SK-N-SH treated with all-trans-retinoic acid at 6 μM for 48 hours (cell line): ENCODE measurements at regions not wholly inside any gene's neighbourhood (a gene's known extent, or its start where the extent isn't known, plus 50 kb on each side); places are given as distances from the start of the nearest gene placed in this dataset.
A peak's percentile ranks its signal among the peaks of the same experiment; 100 is the strongest.
"Not testable (repeated sequence)": the region's sequence is repeated elsewhere in the genome, so short reads cannot be mapped to it uniquely, and the experiment has no call there.

Source experiments
- ATAC-seq: fragments of 200-7000 bp; cut with Tn5 transposase; 3 replicates; pipeline ENCODE4 v1.9.1; 2020; ENCODE audit warnings: mild to moderate bottlenecking, moderate library complexity
- ARNTL ChIP-seq: fragments of 450-650 bp; formaldehyde crosslinking; IDR thresholded peaks from 2 replicates; pipeline ENCODE4 v1.5.0; 2020; ENCODE audit warnings: low read depth, mild to moderate bottlenecking, moderate library complexity, borderline replicate concordance
- BACH2 ChIP-seq: fragments of 250-450 bp; sonication (Bioruptor Pico); IDR thresholded peaks from 2 replicates; pipeline ENCODE4 v1.9.0; 2021; ENCODE audit warnings: mild to moderate bottlenecking, borderline replicate concordance
- GLIS3 ChIP-seq: fragments of 250-450 bp; sonication (Bioruptor Pico); IDR thresholded peaks from 2 replicates; pipeline ENCODE4 v1.5.0; 2020; ENCODE audit warnings: mild to moderate bottlenecking, moderate library complexity
- ISL1 ChIP-seq: fragments of 250-450 bp; sonication (Bioruptor Pico); IDR thresholded peaks from 2 replicates; pipeline ENCODE4 v2.1.2; 2022; ENCODE audit warnings: mild to moderate bottlenecking, moderate library complexity
- OSR1 ChIP-seq: fragments of 250-450 bp; sonication (Bioruptor Pico); IDR thresholded peaks from 2 replicates; pipeline ENCODE4 v1.8.0; 2022; ENCODE audit warnings: moderate library complexity, mild to moderate bottlenecking, inconsistent platforms
- PATZ1 ChIP-seq: fragments of 250-450 bp; sonication (Bioruptor Pico); IDR thresholded peaks from 2 replicates; pipeline ENCODE4 v1.8.0; 2020; ENCODE audit warnings: mild to moderate bottlenecking, moderate library complexity, borderline replicate concordance
- PPARA ChIP-seq: fragments of 250-450 bp; sonication (Bioruptor Pico); IDR thresholded peaks from 2 replicates; pipeline ENCODE4 v1.5.0; 2020; ENCODE audit warnings: mild to moderate bottlenecking, borderline replicate concordance
- RARB ChIP-seq: fragments of 250-450 bp; sonication (Bioruptor Pico); IDR thresholded peaks from 2 replicates; pipeline ENCODE4 v1.8.0; 2021; ENCODE audit warnings: mild to moderate bottlenecking, moderate library complexity
- SNAI2 ChIP-seq: fragments of 250-450 bp; sonication (Bioruptor Pico); IDR thresholded peaks from 2 replicates; pipeline ENCODE4 v1.5.0; 2020; ENCODE audit warnings: mild to moderate bottlenecking, moderate library complexity
- TCF4 ChIP-seq: fragments of 250-450 bp; sonication (Bioruptor Pico); IDR thresholded peaks from 2 replicates; pipeline ENCODE4 v1.8.0; 2021; ENCODE audit warnings: mild to moderate bottlenecking, moderate library complexity, borderline replicate concordance
- ZC3H10 ChIP-seq: fragments of 250-450 bp; sonication (Bioruptor Pico); IDR thresholded peaks from 2 replicates; pipeline ENCODE4 v1.5.1; 2021; ENCODE audit warnings: mild to moderate bottlenecking, moderate library complexity
- ZFP3 ChIP-seq: fragments of 250-450 bp; sonication (Bioruptor Pico); IDR thresholded peaks from 2 replicates; pipeline ENCODE4 v1.5.0; 2020; ENCODE audit warnings: mild to moderate bottlenecking, moderate library complexity
- ZNF565 ChIP-seq: fragments of 450-650 bp; formaldehyde crosslinking; conservative IDR thresholded peaks from 2 replicates; pipeline ENCODE4 v1.5.0; 2020; ENCODE audit warnings: low read depth, mild to moderate bottlenecking, moderate library complexity
- ZNF70 ChIP-seq: fragments of 450-650 bp; formaldehyde crosslinking; IDR thresholded peaks from 2 replicates; pipeline ENCODE4 v1.5.0; 2020; ENCODE audit warnings: mild to moderate bottlenecking, moderate library complexity
- ZNF8 ChIP-seq: fragments of 450-650 bp; formaldehyde crosslinking; IDR thresholded peaks from 2 replicates; pipeline ENCODE4 v1.5.0; 2020; ENCODE audit warnings: mild to moderate bottlenecking, moderate library complexity
- TF ChIP-seq, protein P1 (sequence below): fragments of 250-450 bp; sonication (Bioruptor Pico); IDR thresholded peaks from 2 replicates; pipeline ENCODE4 v1.5.0; 2020; ENCODE audit warnings: mild to moderate bottlenecking, moderate library complexity
- TF ChIP-seq, protein P2 (sequence below): fragments of 250-450 bp; sonication (Bioruptor Pico); IDR thresholded peaks from 2 replicates; pipeline ENCODE4 v1.5.1; 2020; ENCODE audit warnings: low read depth, mild to moderate bottlenecking, moderate library complexity
- TF ChIP-seq, protein P3 (sequence below): fragments of 250-450 bp; sonication (Bioruptor Pico); IDR thresholded peaks from 2 replicates; pipeline ENCODE4 v1.5.1; 2021; ENCODE audit warnings: mild to moderate bottlenecking, moderate library complexity

- no peak for TF ChIP-seq ZNF8
- TF ChIP-seq GLIS3 (CRISPR knock-in tag), result no peak
- no peak for TF ChIP-seq ZFP3 (CRISPR knock-in tag)
- TF ChIP-seq ARNTL, result no peak
- TF ChIP-seq SNAI2 (CRISPR knock-in tag), result no peak
- TF ChIP-seq PATZ1 (CRISPR knock-in tag), result no peak
- TF ChIP-seq ZC3H10 (CRISPR knock-in tag), result no peak
- TF ChIP-seq, protein P1, sequence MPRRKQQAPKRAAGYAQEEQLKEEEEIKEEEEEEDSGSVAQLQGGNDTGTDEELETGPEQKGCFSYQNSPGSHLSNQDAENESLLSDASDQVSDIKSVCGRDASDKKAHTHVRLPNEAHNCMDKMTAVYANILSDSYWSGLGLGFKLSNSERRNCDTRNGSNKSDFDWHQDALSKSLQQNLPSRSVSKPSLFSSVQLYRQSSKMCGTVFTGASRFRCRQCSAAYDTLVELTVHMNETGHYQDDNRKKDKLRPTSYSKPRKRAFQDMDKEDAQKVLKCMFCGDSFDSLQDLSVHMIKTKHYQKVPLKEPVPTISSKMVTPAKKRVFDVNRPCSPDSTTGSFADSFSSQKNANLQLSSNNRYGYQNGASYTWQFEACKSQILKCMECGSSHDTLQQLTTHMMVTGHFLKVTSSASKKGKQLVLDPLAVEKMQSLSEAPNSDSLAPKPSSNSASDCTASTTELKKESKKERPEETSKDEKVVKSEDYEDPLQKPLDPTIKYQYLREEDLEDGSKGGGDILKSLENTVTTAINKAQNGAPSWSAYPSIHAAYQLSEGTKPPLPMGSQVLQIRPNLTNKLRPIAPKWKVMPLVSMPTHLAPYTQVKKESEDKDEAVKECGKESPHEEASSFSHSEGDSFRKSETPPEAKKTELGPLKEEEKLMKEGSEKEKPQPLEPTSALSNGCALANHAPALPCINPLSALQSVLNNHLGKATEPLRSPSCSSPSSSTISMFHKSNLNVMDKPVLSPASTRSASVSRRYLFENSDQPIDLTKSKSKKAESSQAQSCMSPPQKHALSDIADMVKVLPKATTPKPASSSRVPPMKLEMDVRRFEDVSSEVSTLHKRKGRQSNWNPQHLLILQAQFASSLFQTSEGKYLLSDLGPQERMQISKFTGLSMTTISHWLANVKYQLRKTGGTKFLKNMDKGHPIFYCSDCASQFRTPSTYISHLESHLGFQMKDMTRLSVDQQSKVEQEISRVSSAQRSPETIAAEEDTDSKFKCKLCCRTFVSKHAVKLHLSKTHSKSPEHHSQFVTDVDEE (CRISPR knock-in tag), result no peak
- TF ChIP-seq PPARA, result no peak
- no peak for TF ChIP-seq ZNF565 (CRISPR knock-in tag)
- TF ChIP-seq, protein P2, sequence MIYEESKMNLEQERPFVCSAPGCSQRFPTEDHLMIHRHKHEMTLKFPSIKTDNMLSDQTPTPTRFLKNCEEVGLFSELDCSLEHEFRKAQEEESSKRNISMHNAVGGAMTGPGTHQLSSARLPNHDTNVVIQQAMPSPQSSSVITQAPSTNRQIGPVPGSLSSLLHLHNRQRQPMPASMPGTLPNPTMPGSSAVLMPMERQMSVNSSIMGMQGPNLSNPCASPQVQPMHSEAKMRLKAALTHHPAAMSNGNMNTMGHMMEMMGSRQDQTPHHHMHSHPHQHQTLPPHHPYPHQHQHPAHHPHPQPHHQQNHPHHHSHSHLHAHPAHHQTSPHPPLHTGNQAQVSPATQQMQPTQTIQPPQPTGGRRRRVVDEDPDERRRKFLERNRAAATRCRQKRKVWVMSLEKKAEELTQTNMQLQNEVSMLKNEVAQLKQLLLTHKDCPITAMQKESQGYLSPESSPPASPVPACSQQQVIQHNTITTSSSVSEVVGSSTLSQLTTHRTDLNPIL, result no peak
- TF ChIP-seq RARB (CRISPR knock-in tag), result no peak
- no peak for ATAC-seq
Observed at GRCh38 chr14:88975043-88975830, 150.8 kb downstream of the TTC8 start.

GRCh38 chr14:88975926-88976325, 151.5 kb downstream of the TTC8 start:
- no peak for ATAC-seq
- TF ChIP-seq TCF4 (CRISPR knock-in tag), result peak; percentile 23; the same call in 1 of the 2 replicates
- TF ChIP-seq, protein P3, sequence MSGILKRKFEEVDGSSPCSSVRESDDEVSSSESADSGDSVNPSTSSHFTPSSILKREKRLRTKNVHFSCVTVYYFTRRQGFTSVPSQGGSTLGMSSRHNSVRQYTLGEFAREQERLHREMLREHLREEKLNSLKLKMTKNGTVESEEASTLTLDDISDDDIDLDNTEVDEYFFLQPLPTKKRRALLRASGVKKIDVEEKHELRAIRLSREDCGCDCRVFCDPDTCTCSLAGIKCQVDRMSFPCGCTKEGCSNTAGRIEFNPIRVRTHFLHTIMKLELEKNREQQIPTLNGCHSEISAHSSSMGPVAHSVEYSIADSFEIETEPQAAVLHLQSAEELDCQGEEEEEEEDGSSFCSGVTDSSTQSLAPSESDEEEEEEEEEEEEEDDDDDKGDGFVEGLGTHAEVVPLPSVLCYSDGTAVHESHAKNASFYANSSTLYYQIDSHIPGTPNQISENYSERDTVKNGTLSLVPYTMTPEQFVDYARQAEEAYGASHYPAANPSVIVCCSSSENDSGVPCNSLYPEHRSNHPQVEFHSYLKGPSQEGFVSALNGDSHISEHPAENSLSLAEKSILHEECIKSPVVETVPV, result no peak
- no peak for TF ChIP-seq BACH2
- TF ChIP-seq, protein P1 (CRISPR knock-in tag), result peak; percentile 46; the same call in 1 of the 2 replicates
- TF ChIP-seq ISL1 (CRISPR knock-in tag), result peak; percentile 58

DNA sequence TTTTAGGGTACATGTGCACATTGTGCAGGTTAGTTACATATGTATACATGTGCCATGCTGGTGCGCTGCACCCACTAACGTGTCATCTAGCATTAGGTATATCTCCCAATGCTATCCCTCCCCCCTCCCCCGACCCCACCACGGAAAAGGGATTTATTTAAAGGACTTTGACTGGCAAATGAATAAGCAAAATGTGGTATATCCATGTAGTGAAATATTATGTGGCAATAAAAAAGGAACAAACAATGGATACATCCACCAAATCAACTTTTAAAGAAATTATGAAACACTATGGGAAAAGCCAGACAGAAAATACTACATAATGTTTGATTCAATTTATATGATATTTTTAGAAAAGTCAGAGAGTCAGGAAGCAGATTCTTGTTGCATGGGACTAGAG, 156.5 kb downstream of the TTC8 start:
- TF ChIP-seq ZNF8, result peak; percentile 97
- TF ChIP-seq, all 23 proteins: peak for 1; not testable (repeated sequence) for 22
- ATAC-seq, result not testable (repeated sequence)

GRCh38 chr14:88981948-88982347, 157.5 kb downstream of the TTC8 start:
- no peak for TF ChIP-seq OSR1 (CRISPR knock-in tag)
- TF ChIP-seq, protein P1 (CRISPR knock-in tag), result no peak
- TF ChIP-seq ZNF70 (CRISPR knock-in tag), result no peak
- TF ChIP-seq PATZ1 (CRISPR knock-in tag), result no peak
- TF ChIP-seq PPARA, result no peak
- no peak for TF ChIP-seq ARNTL
- TF ChIP-seq ZC3H10 (CRISPR knock-in tag), result no peak
- no peak for ATAC-seq
